MM.1S (cell line): ENCODE measurements at regions not wholly inside any gene's neighbourhood (a gene's known extent, or its start where the extent isn't known, plus 50 kb on each side); places are given as distances from the start of the nearest gene placed in this dataset.

Experiments used
- EZH2phosphoT487 ChIP-seq: fragments of 300-600 bp; sonication (generic); IDR thresholded peaks from 2 replicates; pipeline ENCODE4 v1.6.1; 2018; ENCODE audit warnings: antibody characterized with exemption, low read length
- TF ChIP-seq, protein P1 (sequence below): fragments of 300-600 bp; sonication (generic); IDR thresholded peaks from 2 replicates; pipeline ENCODE4 v1.5.1; 2016; ENCODE audit warnings: antibody characterized with exemption, low read length, mixed read lengths

DNA sequence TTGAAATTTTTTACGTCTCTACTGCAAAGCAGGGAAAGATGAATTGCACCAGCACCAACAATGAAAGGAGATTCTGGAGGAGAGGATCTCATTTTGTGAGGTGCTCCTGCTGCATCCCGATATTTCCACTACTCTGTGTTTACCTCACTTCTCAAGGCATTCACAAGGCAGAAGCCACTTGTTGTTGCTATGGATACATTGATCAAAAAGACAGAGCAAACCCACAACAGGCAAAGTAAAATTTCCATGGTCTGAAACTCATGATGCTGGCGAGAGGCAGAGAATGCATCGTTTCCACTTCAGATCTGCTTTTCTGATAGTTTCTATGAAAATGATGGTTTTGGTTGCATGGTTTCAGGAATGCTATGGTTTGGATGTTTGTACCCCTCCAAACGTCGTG is 323.3 kb downstream of the ASMT start:
- TF ChIP-seq, protein P1, sequence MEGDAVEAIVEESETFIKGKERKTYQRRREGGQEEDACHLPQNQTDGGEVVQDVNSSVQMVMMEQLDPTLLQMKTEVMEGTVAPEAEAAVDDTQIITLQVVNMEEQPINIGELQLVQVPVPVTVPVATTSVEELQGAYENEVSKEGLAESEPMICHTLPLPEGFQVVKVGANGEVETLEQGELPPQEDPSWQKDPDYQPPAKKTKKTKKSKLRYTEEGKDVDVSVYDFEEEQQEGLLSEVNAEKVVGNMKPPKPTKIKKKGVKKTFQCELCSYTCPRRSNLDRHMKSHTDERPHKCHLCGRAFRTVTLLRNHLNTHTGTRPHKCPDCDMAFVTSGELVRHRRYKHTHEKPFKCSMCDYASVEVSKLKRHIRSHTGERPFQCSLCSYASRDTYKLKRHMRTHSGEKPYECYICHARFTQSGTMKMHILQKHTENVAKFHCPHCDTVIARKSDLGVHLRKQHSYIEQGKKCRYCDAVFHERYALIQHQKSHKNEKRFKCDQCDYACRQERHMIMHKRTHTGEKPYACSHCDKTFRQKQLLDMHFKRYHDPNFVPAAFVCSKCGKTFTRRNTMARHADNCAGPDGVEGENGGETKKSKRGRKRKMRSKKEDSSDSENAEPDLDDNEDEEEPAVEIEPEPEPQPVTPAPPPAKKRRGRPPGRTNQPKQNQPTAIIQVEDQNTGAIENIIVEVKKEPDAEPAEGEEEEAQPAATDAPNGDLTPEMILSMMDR = no peak
- TF ChIP-seq EZH2phosphoT487 = no peak
